ENCODE measurements at regions not wholly inside any gene's neighbourhood (a gene's known extent, or its start where the extent isn't known, plus 50 kb on each side); places are given as distances from the start of the nearest gene placed in this dataset.
A peak's percentile ranks its signal among the peaks of the same experiment; 100 is the strongest.

DNA sequence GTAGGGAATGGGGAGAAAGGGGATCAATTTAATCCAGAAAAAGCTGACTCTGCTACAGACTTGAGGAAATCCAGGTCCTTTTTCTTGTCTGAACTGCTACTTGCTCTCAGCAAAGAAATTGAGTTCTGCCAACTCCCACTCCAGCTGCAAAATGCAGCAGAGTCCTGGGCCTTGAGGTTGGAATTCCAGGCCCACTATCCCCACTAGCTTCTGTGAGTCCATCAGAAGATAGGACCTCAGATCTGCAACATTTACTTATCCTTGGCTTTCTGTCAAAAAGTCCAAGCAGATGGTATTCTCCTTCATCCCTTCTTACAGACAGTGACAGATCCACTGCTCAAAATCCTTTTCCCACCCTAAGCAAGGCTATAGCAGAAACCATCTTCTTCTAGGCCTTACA, 219.2 kb downstream of the ARHGAP12 start:
- DNase-seq (ENCODE audit: low read depth) = no peak

DNA sequence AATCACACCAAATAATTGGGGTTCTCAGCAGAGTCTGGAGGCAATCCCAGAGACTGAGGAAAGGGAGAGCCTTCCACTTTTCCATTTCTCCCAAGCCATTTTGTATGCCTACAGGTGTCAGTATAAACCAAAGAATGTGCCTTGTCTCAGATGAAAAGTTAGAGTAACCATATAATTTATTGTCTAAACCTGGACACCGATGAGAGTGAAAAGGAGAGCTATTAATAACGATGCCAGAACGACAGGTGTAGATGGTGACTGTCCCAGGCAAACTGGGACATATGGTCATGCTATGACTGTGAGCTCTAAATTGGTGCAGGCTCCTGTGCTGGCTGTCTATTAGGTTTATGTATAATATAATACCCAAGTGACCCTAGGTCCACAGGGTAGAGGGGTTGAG, 219.6 kb downstream of the ARHGAP12 start:
- no peak for DNase-seq (ENCODE audit: low read depth)

DNA sequence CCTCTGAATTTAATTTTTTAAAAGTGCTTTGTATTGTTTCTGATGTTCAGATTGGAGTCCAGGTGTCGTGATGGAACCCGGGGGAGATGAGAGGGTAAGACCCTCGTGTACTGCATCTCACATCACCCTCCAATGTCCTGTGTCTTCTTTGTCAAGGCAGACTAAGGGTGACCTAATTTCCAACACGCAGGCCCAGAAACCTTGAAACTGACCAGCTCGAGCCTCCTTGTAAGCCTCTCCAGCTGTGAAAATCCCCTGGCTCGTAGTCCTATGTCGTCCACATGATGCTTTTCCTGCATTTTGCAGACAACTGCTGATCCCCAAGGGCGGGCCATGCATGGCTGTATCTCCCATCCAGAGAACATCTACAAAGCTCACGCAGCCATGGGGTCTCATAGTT, 220.2 kb downstream of the ARHGAP12 start:
- no peak for DNase-seq (ENCODE audit: low read depth)

DNA sequence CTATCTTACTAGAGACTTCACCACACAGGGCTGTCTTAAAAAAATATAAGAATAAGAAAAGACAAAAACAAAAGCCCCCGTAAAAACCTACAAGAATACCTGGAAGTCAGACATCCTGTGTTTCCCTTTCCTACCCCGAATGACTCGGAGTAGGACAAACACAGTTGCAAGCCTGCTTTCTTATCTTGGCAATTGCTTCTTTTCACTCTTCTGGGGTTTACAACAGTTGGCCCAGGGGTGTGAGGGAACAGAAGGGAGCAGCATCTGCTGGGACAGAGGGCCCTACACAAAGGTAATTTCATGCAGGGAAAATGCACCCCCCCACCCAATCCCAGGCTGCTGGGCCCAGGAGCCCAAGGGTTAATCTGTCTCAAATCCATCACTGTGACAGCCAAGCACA, 220.6 kb downstream of the ARHGAP12 start:
- DNase-seq (ENCODE audit: low read depth) = no peak

DNA sequence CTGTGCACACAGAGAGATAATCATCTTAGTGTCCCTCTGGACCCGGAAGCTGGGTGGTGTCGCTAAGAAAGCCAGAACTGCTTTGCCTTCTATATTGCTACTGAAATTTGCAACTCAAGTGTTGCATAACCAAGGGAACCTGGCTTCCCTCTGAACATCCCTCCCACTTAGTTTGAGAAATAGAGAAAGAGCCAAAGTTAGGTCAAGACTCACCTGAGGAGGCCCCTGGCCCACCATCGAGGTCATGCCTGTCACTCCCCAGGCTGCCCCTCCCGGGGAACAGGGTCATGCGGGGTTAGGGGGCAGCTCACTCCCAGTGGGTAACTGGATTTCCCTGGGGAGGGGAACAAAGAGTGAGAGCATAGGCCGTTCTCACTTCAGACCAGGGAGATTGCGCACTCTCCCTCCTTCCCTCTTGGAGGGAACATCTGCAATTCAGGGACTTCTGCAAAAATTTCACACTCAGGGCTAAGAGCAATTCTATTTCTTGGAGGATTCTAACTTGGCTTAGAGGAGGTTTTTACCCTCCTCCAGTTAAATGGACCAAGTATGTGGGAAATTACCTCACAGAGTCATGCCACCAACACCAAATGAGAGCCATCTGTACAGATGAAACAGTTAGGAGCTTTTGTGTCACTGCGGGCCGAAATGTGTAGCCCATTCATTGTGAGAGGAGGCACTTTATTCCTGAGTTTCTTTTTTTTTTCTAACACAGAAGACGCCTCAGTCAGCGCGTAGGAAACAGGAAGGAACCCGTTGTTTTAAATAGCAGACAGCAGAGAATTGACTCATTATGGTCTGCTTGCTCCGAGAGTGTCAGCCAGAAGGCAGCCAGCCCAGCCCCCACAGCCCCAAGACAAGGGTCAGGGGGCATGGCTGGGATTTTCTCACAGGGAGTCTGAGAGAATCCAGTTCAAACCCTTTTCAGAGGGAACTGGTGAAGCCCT, 221.3 kb downstream of the ARHGAP12 start:
- DNase-seq (ENCODE audit: low read depth) = peak; percentile 93

DNA sequence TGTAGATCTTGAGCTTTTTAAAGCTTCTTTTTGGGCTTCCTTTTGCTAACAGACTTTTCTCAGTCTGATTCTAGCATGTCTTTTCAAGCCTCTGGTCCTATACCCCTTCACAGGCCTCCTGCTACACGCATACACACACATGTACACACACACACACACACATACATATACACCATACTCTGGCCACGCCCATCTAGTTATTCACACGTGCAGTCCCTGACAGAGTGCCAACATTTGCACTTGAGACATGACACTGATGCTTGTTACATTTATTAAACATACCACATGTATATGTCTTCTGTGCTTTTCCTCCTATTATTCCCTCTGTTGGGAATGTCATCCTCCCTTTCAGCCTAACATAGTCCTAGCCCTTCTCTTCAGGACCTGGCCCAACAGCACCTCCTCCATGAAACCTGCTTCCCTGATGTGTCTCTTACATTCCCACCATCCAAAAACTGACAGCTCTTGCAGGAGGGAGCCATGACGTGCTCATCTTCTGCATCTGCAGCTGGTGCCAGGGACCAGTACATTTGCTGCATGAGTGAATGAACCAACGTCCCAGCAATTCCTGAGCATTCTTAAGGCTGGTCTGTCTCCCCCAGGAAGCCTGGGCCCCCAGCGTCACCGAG, 222.1 kb downstream of the ARHGAP12 start:
- DNase-seq (ENCODE audit: low read depth) = peak; percentile 51

DNA sequence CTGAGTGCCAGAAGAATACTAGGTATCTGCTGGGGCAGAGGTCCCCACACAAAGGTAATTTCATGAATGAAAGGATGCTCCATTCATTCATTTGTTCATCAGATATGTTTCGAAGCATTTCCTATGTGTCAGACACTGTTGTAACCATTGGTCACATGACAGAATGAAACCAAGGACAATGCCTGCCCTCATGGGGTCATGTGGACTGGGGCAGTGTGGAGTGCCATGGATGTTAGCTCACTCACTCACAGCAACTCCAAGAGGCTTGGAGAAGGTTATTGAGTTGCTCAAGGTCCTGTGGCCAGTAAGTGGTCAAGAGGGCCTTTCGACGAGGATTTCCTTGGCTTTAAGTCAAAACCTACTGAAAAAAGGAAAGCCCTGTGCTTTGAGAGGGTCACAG, 223.5 kb downstream of the ARHGAP12 start:
- DNase-seq (ENCODE audit: low read depth) = no peak

DNA sequence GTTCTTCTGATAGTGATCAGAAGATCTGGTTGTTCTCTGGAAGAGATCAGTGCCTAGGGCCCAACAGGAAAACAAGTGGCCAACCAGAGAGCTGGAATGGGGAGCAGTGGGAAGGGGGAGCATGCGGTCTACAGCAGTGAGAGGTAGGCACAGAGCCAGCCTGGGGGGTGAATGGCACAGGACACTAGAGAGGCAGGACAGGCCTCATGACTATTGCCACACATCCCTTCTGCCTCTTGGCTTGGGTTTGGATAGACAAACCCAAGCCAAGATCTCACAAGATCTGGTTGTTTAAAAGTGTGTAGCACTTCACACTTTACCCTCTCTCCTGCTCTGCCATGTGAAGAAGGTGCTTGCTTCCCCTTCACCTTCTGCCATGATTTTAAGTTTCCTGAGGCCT, 224.4 kb downstream of the ARHGAP12 start:
- no peak for DNase-seq (ENCODE audit: low read depth)

DNA sequence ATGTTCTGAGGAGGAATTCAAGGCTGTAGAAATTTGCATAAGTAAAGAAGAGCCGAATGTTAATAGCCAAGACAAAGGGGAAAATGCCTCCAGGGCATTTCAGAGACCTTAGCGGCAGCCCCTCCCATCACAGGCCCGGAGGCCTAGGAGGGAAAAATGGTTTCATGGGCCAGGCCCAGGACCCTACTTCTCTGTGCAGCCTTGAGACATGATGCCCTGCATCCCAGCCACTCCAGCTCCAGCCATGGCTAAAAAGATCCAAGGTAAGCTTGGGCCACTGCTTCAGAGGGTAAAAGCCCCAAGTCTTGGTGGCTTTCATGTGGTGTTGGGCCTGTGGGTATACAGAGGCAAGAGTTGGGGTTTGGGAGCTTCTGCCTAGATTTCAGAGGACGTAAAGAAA, 225.7 kb downstream of the ARHGAP12 start:
- DNase-seq (ENCODE audit: low read depth) = no peak

DNA sequence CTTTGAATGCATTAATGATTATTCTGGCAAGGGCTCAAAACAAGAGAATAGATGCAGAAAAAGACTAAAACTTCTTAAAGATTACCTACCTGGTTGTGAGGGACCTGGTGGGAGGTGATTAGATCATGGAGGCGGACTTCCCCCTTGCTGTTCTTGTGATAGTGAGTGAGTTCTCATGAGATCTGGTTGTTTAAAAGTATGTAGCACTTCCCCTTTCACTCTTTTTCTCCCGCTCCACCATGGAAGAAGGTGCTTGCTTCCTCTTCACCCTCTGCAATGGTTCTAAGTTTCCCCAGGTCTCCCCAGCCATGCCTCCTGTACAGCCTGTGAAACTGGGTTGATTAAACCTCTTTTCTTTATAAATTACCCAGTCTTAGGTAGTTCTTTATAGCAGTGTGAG, 226.6 kb downstream of the ARHGAP12 start:
- DNase-seq (ENCODE audit: low read depth) = no peak

DNA sequence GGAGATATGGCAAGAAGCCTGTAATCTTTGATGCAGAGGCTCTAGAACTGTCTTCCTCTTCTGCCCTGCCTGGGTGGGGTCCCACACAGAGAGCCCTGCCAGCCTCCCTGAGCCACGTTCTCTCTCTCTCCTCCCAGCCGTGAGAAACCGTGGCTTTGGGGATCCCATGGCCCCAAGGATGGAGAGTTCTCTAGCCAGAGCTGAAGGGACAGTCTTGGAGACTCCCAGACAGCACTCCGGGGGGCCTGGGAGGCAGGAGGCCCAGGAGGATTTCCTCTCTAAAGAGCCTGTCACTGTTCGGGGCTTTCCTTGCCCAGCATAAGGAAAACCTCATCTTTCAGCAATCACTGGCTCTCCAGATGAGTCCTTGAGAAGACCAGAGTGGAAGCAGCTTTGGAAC, 227.1 kb downstream of the ARHGAP12 start:
- DNase-seq (ENCODE audit: low read depth) = no peak

DNA sequence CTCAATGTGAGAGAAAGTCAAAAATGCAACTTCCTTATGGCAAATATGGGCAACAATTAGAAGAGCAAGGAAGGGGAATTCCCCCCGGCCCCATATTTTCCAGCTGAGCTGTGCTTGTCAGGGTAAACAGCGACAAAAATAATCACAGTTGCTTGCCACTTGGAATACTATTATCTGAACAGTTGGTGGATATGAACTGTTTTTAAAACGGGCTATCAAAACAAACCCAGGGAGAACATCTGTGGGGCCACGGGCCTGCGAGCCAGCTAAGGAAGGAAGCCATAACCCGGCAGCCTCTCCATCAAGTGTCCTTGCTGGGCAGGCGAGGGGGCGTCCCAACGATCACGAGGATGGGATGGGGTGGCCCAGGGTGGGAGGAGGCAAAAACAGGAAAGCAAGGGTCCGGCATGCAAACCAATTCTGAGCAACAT, 228.4 kb downstream of the ARHGAP12 start:
- DNase-seq (ENCODE audit: low read depth) = no peak

DNA sequence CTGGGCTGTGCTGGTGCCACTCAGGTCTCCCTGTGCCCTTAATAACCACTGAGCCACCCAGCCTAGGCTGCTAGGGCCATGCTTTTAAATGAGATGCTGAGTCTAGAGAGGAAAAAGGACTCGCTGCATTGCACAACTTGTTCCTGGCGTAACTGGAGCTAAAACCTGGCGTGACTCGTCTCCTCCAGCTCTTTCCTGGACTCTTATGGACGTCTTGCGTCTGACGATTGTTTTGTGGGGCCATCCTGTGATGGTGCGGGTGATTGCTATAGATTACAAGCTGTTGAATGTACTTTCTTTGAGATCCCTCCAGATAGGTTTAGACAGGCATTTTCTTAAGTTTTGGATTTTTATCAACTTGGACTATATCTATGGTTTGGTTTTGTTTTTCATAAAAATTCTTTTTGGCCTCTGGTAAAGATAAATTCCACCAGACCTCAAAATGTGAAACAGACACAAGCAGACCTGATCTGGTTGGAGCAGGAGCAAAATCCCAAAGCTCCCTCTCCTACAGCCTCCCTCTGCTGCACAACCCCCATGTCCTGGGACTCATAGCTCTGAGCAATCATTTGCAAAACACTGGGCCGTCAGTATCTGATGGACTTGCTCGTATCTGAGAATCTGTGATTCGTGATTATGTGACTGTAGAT, 230.3 kb downstream of the ARHGAP12 start:
- DNase-seq (ENCODE audit: low read depth) = peak; percentile 59

DNA sequence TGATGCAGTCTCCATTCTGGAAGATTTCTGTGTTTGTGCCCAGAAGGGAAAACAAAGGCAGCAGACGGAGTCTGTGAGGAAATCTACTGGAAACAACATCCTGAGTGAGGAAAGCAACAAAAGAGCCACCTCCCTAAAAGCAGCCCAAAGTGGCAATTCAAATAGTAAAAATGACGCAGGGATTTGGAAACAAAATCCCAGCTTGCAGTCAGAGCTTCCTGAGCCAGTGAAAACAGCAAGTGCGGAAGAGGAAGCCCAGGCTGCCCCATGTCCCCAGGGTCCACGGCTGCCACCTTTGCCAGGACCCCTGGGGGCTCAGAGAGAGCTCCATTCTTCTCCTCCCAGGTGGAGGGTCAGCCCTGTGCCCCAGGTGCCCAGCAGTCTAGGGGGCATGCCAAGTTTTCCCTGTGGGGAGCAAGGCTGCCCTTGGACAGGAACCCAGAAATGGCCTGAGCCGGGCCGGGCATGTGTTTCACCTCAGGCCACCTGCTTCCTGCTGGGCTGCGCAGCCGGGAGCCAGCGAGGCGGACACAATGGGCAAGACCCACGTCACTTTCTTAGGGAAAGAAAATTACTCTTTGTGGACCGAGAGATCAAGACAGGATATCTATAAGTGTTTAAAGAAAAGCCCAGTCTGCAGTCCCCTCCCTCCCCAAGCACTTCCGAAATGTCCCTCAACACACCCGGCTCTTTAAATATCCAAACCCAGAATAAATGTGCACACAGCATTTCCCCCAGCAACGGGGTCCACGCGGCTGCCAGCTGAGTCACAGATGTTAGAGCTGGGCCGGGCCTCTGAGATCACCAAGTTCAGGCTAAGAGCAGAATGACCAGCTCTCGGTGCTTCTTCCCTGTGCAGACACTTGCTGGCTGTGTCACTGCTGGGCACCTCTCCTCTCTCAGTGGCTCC, 231.1 kb downstream of the ARHGAP12 start:
- peak; percentile 93 for DNase-seq (ENCODE audit: low read depth)

DNA sequence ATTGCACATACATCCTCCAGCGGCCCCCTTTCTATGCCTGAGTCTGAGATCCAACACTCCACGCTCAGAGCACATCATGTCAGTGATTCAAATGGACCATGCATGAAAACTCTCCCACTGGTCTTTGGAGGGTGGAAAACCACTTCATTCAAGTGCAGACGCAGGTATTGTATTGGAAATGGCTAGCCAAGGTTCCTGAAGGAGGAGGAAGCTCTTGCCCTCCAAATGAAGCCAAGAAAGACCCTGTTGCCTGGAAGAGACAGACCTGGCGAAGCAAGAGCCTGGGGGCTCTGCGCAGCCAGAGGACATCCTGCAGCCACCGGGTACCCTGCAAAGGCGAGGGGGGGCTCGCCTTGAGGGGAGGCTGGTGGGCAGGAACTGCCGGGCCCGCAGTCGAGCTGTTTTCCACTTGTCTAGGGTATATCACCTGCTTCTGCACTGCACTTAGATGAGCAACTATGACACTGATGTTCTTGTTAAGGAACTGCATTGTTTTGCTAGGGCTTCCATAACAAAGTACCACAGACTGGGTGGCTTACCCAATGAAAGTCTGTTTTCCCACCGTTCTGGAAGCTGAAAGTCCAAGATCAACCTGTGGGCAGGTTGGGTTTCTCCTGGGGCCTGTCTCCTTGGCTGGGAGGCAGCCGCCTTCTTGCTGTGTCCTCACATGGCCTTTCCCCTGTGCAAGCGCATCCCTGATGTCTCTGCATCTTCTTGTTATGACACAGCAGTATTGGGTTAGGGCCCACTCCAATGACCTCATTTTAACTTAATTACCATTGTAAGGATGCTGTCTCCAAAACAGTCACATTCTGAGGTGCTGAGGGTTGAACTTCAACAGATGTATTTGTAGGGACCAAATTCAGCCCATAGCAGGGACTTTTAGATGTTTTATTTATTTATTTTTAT, 233.4 kb downstream of the ARHGAP12 start:
- DNase-seq (ENCODE audit: low read depth) = peak; percentile 34

DNA sequence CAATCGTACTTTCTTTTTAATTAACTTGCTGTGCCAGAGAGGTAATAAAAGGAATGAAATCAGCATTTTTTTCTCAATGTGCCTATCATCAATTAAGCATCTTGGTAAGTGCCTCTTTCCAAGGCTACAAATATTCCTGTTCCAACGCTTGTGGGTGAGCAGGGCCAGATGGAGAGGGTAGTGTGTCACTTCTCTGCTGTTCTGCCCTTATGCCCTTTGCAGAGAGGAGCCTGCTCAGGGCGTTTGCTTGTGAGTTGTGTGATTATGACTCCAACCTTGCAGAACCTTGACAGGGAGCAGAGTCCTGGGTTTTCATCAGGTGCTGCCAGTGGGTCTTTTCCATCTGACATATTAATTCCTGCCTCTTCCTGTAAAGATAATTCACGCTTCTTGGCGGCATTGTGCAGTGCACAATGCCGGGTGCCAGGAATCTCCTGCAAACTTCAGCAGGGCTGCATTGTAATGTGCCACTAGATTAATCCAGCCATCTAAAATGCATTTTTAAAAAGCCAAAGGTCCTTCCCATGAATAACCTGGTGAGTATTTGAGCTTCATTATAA, 234.4 kb downstream of the ARHGAP12 start:
- DNase-seq (ENCODE audit: low read depth) = no peak

DNA sequence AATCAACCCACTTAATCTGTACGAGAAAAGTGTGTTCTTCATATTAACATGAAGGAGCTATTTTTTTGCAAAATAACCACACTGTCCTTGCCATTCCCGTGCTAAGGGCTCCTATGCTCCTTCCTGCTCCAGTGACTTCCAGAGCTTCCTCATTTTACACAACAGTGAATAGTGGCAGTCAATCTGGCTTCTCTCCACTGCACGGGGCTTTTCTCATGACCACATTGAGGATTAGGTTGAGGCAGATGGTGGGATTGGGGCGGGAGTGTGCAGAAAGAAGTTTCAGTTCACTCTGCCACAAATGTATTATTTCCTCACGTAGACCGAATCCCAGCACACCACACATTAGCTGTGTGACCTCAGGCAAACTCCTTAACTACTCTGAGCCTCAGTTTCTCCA, 235.1 kb downstream of the ARHGAP12 start:
- no peak for DNase-seq (ENCODE audit: low read depth)

DNA sequence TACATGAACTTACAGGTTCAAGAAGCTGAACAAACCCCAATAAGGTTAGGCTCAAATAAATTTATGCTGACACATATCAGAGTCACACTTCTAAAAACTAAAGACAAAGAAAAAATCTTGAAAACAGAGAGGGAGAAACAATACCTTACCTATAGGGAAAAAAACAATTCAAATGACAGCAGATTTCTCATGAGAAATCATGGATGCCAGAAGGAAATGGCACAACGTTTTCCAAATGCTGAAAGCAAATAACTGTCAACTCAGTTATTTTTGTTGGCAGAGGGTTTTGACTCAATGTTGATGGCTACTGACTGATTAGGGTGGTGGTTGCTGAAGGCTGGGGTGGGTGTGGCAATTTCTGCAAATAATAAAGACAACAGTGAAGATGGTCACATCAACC, 239.4 kb downstream of the ARHGAP12 start:
- no peak for DNase-seq (ENCODE audit: low read depth)

DNA sequence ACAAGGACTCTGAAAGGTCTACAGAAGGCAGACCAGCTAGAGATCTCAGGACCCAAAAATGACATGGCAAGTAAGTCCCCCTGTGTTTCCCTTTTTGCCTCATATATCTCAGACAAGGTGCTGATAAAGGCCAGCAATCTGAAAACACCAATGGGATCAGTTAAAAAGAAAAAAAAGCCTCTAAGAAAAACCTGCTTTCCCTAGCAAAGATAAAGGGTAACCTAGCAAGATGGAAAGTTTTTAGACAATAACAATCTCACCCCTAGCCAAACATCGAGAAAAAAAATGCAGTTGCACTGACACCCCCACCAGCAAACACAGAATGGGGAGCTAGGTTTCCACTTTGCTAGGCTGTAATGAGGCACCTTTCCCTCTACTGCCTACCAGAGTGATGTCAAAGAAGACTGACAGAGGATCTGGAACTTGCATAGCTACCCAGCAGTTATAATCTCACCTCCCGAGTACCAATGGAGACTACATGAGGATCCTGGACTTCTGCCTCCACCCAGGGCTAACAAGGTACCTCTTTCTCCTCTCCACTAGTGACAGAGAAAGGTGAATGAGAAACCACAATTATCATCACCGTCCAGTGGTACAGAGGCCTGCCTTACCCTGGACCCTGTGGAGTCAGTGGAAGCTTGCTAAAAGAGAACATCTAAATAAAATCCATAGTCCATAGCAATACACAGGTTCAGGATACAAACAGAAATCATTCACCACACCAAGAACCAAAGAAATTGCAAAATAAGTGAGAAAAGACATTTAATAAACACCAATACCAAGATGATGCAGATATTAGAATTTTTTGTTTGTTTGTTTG, 240.8 kb downstream of the ARHGAP12 start:
- DNase-seq (ENCODE audit: low read depth) = peak; percentile 28

Data from RPMI7951 (cell line).